ENCODE measurements at regions not wholly inside any gene's neighbourhood (a gene's known extent, or its start where the extent isn't known, plus 50 kb on each side); places are given as distances from the start of the nearest gene placed in this dataset.

- no peak for TF ChIP-seq POLR2A (IDR thresholded peaks at IDR 0.05)
- TF ChIP-seq CTCF (IDR thresholded peaks at IDR 0.05) = no peak
These were observed 101.2 kb downstream of the HTR1B start for GRCh38 chr6:77362055-77362454.

All from Peyer's patch (tissue), 4 donors.